HCT116 (cell line): ENCODE measurements at regions not wholly inside any gene's neighbourhood (a gene's known extent, or its start where the extent isn't known, plus 50 kb on each side); places are given as distances from the start of the nearest gene placed in this dataset.

Source experiments
- ATAC-seq: fragments of 200-7000 bp; cut with Tn5 transposase; 2 replicates; pipeline ENCODE4 v1.9.1; 2020; ENCODE audit warnings: mild to moderate bottlenecking, moderate library complexity
- BruUV-seq: library from RNA; stranded (reverse); fragments of 400-500 nt; replicated peaks from 2 replicates; lab custom pipeline; 2021; lab: Mats Ljungman, UMichigan
- CTCF ChIA-PET: fragments of 300-600 bp; sonication (Branson Sonifier 250); formaldehyde crosslinking; loops from one replicate; lab custom pipeline; 2021; ENCODE audit warnings: antibody characterized with exemption; lab: Charles Lee
- POLR2A ChIA-PET: fragments of 300-600, 350-600 bp; sonication (Branson Sonifier 250); formaldehyde crosslinking; loops from one replicate; lab custom pipeline; 2021; ENCODE audit warnings: antibody characterized with exemption; lab: Charles Lee
- RAD21 ChIA-PET, 2 experiments: fragments of 300-600 bp; sonication (Branson Sonifier 250); formaldehyde crosslinking; loops; one replicate each; lab custom pipeline; 2023; ENCODE audit warnings: low total read pairs in 2 of 2; ENCODE audit not compliant: uncharacterized antibody in 2 of 2, unreplicated experiment in 2 of 2, low non-redundant PET in 1 of 2; lab: Charles Lee
- DNase-seq: peaks from one replicate; pipeline ENCODE4 v3.0.0-alpha.2; 2010; ENCODE audit warnings: low read depth, low spot score
- H2AFZ ChIP-seq: fragments of 200-600 bp; shearing (Covaris generic), sonication (generic); 2 replicates; pipeline ENCODE4 v1.6.1; 2017; ENCODE audit warnings: low read depth, mixed run types, mixed read lengths, antibody characterized with exemption, low read length; ENCODE audit not compliant: poor library complexity, severe bottlenecking
- H3K27ac ChIP-seq: 2 replicates; pipeline ENCODE4 v1.5.1; 2012; ENCODE audit warnings: low read depth, low read length
- H3K27me3 ChIP-seq: fragments of 200-600 bp; sonication (generic); 2 replicates; pipeline ENCODE4 v1.6.1; 2016; ENCODE audit warnings: mixed run types, low read length, mixed read lengths; ENCODE audit not compliant: insufficient read depth
- H3K36me3 ChIP-seq, 2 experiments: fragments of 200-500 bp in 1 of 2; fragments of 200-600 bp in 1 of 2; sonication (Bioruptor generic) in 1 of 2; sonication (generic) in 1 of 2; 2 replicates each; pipeline versions ENCODE4 v1.5.1 to v1.6.1; 2014 to 2016; ENCODE audit warnings: low read length in 2 of 2, inconsistent platforms in 1 of 2, mixed read lengths in 1 of 2, mixed run types in 1 of 2; ENCODE audit not compliant: insufficient read depth in 2 of 2, control insufficient read depth in 1 of 2
- H3K4me1 ChIP-seq, 2 experiments: fragments of 200-600 bp in 1 of 2; sonication (generic) in 1 of 2; 2 replicates each; pipeline versions ENCODE4 v1.5.1 to v1.6.1; 2012 to 2017; ENCODE audit warnings: low read length in 2 of 2, inconsistent platforms in 1 of 2, mild to moderate bottlenecking in 1 of 2, mixed read lengths in 1 of 2, mixed run types in 1 of 2, moderate library complexity in 1 of 2; ENCODE audit not compliant: insufficient read depth in 2 of 2, control insufficient read depth in 1 of 2
- H3K4me2 ChIP-seq: fragments of 200-600 bp; sonication (generic); 2 replicates; pipeline ENCODE4 v1.6.1; 2017; ENCODE audit warnings: mixed run types, low read length, mixed read lengths
- H3K4me3 ChIP-seq, 2 experiments: fragments of 200-600 bp in 1 of 2; sonication (generic) in 1 of 2; replicated peaks in 1 of 2; 2 replicates each; pipeline ENCODE4 v1.5.1; 2011 to 2016; ENCODE audit warnings: low read length in 2 of 2, control low read depth in 1 of 2, low read depth in 1 of 2, mild to moderate bottlenecking in 1 of 2, mixed read lengths in 1 of 2, mixed run types in 1 of 2
- H3K79me2 ChIP-seq: fragments of 200-600 bp; sonication (generic); 2 replicates; pipeline ENCODE4 v1.6.1; 2017; ENCODE audit warnings: mild to moderate bottlenecking, mixed run types, low read length, moderate library complexity, mixed read lengths; ENCODE audit not compliant: insufficient read depth
- H3K9ac ChIP-seq: fragments of 200-600 bp; sonication (generic); 2 replicates; pipeline ENCODE4 v1.6.1; 2016; ENCODE audit warnings: low read length, mixed read lengths
- H3K9me2 ChIP-seq: fragments of 200-600 bp; sonication (generic), shearing (Covaris generic); 2 replicates; pipeline ENCODE4 v1.6.1; 2017; ENCODE audit warnings: mixed run types, mild to moderate bottlenecking, moderate library complexity; ENCODE audit not compliant: insufficient read depth
- H3K9me3 ChIP-seq, 2 experiments: fragments of 200-500 bp in 1 of 2; fragments of 200-600 bp in 1 of 2; sonication (Bioruptor generic) in 1 of 2; sonication (generic) in 1 of 2; 2 replicates each; pipeline ENCODE4 v1.6.1; 2014 to 2017; ENCODE audit warnings: low read length in 2 of 2, mixed read lengths in 2 of 2, inconsistent platforms in 1 of 2, low read depth in 1 of 2, mild to moderate bottlenecking in 1 of 2, mixed run types in 1 of 2, moderate library complexity in 1 of 2; ENCODE audit not compliant: control insufficient read depth in 1 of 2, insufficient read depth in 1 of 2
- H4K20me1 ChIP-seq: fragments of 200-600 bp; sonication (generic), shearing (Covaris generic); 2 replicates; pipeline ENCODE4 v1.6.1; 2017; ENCODE audit warnings: mixed run types, mild to moderate bottlenecking, moderate library complexity; ENCODE audit not compliant: insufficient read depth
- ELF1 ChIP-seq: IDR thresholded peaks from 2 replicates; pipeline ENCODE4 v1.6.1; 2012; ENCODE audit warnings: low read depth, borderline replicate concordance
- intact Hi-C: fragments of 100-400 bp; cut with micrococcal nuclease; formaldehyde crosslinking; loops from 2 replicates; pipeline ENCODE4 v1.10.0; 2022
- TF ChIP-seq, protein P1 (sequence below): IDR thresholded peaks from 2 replicates; pipeline ENCODE4 v1.6.1; 2011; ENCODE audit warnings: mild to moderate bottlenecking, low read length, moderate library complexity; ENCODE audit not compliant: insufficient replicate concordance; ENCODE audit errors: extremely low read depth
- TF ChIP-seq, protein P2 (sequence below): IDR thresholded peaks from 2 replicates; pipeline ENCODE4 v1.6.1; 2012; ENCODE audit warnings: low read depth
- TF ChIP-seq, protein P3 (sequence below): IDR thresholded peaks from 2 replicates; pipeline ENCODE4 v1.6.1; 2012

DNA sequence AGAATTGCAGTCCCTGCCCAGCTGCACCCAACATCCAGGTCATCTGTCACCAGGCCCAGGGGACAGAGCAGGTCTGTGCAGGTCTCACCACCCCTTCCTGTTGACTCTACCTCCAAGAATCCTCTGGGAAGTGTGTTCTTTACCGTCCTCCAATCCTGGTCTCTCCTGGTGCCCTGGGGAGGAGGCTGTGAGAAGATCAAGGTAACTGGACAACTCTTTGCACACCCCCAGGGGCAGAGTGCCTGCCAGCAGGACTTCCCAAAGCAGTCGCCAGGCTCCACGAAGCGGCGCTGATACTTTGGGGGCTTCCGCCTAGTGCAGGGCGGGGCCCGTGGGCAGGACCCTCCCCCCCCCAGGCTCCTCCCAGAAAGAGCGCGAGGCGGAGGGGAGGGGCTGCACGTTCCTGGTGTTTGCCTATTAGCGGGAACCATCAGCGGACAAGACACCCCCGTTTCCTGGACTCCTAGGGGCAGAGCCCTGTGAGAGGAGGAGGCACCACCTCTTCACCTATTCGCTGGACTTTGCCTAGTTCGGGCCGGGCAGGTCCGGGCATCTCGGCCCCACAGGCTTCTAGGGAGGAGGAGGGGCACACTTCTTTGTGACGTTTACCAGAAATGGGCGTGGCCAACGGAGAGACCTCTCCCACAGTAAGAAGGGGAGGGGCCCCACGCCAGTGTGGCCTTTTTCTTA lies 918.0 kb downstream of the AACS start:
- TF ChIP-seq, protein P1, sequence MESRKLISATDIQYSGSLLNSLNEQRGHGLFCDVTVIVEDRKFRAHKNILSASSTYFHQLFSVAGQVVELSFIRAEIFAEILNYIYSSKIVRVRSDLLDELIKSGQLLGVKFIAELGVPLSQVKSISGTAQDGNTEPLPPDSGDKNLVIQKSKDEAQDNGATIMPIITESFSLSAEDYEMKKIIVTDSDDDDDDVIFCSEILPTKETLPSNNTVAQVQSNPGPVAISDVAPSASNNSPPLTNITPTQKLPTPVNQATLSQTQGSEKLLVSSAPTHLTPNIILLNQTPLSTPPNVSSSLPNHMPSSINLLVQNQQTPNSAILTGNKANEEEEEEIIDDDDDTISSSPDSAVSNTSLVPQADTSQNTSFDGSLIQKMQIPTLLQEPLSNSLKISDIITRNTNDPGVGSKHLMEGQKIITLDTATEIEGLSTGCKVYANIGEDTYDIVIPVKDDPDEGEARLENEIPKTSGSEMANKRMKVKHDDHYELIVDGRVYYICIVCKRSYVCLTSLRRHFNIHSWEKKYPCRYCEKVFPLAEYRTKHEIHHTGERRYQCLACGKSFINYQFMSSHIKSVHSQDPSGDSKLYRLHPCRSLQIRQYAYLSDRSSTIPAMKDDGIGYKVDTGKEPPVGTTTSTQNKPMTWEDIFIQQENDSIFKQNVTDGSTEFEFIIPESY = no peak
- TF ChIP-seq ELF1 = no peak
- TF ChIP-seq, protein P2, sequence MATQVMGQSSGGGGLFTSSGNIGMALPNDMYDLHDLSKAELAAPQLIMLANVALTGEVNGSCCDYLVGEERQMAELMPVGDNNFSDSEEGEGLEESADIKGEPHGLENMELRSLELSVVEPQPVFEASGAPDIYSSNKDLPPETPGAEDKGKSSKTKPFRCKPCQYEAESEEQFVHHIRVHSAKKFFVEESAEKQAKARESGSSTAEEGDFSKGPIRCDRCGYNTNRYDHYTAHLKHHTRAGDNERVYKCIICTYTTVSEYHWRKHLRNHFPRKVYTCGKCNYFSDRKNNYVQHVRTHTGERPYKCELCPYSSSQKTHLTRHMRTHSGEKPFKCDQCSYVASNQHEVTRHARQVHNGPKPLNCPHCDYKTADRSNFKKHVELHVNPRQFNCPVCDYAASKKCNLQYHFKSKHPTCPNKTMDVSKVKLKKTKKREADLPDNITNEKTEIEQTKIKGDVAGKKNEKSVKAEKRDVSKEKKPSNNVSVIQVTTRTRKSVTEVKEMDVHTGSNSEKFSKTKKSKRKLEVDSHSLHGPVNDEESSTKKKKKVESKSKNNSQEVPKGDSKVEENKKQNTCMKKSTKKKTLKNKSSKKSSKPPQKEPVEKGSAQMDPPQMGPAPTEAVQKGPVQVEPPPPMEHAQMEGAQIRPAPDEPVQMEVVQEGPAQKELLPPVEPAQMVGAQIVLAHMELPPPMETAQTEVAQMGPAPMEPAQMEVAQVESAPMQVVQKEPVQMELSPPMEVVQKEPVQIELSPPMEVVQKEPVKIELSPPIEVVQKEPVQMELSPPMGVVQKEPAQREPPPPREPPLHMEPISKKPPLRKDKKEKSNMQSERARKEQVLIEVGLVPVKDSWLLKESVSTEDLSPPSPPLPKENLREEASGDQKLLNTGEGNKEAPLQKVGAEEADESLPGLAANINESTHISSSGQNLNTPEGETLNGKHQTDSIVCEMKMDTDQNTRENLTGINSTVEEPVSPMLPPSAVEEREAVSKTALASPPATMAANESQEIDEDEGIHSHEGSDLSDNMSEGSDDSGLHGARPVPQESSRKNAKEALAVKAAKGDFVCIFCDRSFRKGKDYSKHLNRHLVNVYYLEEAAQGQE = no peak
- TF ChIP-seq, protein P3, sequence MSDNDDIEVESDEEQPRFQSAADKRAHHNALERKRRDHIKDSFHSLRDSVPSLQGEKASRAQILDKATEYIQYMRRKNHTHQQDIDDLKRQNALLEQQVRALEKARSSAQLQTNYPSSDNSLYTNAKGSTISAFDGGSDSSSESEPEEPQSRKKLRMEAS = no peak
- TF ChIP-seq, all 23 proteins: peak for 0
- ATAC-seq (no peak), DNase-seq (no peak)
- POLR2A ChIA-PET = no interaction called here
- Histone ChIP-seq H3K9me3 (peaks cover 3 to 4% of the 10 kb centered on the region in 2 experiments; a peak in 2 of 4 replicates), H2AFZ (no peak overlapping the region), H3K79me2 (no peaks in the 10 kb centered on the region), H3K4me3 (no peak overlapping the region), H3K9ac (no peak overlapping the region), H3K4me1 (no peaks in the 10 kb centered on the region), H3K27ac (no peak overlapping the region), H3K27me3 (no peaks in the 10 kb centered on the region), H3K9me2 (no peaks in the 10 kb centered on the region), H3K4me2 (no peak overlapping the region), H3K36me3 (no peaks in the 10 kb centered on the region), H4K20me1 (no peaks in the 10 kb centered on the region)
- no TSS peak for BruUV-seq
- RAD21 ChIA-PET = no interaction called here
- CTCF ChIA-PET = no interaction called here
- intact Hi-C loops = no loop called here
